IPS-NIHi7 (cell line): ENCODE measurements at regions not wholly inside any gene's neighbourhood (a gene's known extent, or its start where the extent isn't known, plus 50 kb on each side); places are given as distances from the start of the nearest gene placed in this dataset.

Experiments used
- DNase-seq: peaks from one replicate; pipeline ENCODE4 v3.0.0; 2012; ENCODE audit warnings: mixed read lengths; ENCODE audit errors: extremely low spot score

- no peak for DNase-seq
These were observed 549.9 kb downstream of the PTPRU start for GRCh38 chr1:29786195-29786594.

GRCh38 chr1:29785554-29785953, 549.2 kb downstream of the PTPRU start:
- DNase-seq, result no peak

- no peak for DNase-seq
These were observed 548.8 kb downstream of the PTPRU start for GRCh38 chr1:29785137-29785527.

GRCh38 chr1:29784276-29785136, 548.2 kb downstream of the PTPRU start:
- DNase-seq, result no peak

- no peak for DNase-seq
These were observed 547.4 kb downstream of the PTPRU start for GRCh38 chr1:29783508-29784275.

GRCh38 chr1:29782846-29783507, 546.7 kb downstream of the PTPRU start:
- DNase-seq, result no peak

GRCh38 chr1:29779146-29779545, 542.8 kb downstream of the PTPRU start:
- no peak for DNase-seq

- no peak for DNase-seq
These were observed 541.2 kb downstream of the PTPRU start for GRCh38 chr1:29777522-29777921.

- no peak for DNase-seq
These were observed 538.0 kb downstream of the PTPRU start for GRCh38 chr1:29774355-29774754.

- no peak for DNase-seq
These were observed 536.3 kb downstream of the PTPRU start for GRCh38 chr1:29772584-29773100.

- DNase-seq, result no peak
These were observed 531.6 kb downstream of the PTPRU start for GRCh38 chr1:29767769-29768425.

GRCh38 chr1:29767088-29767685, 530.9 kb downstream of the PTPRU start:
- no peak for DNase-seq

- DNase-seq, result no peak
These were observed 526.3 kb downstream of the PTPRU start for GRCh38 chr1:29762635-29763034.

- DNase-seq, result no peak
These were observed 525.0 kb downstream of the PTPRU start for GRCh38 chr1:29761159-29761928.

GRCh38 chr1:29760067-29760564, 523.8 kb downstream of the PTPRU start:
- no peak for DNase-seq

GRCh38 chr1:29758781-29759499, 522.6 kb downstream of the PTPRU start:
- no peak for DNase-seq

GRCh38 chr1:29757866-29758780, 521.8 kb downstream of the PTPRU start:
- no peak for DNase-seq

GRCh38 chr1:29756901-29757725, 520.8 kb downstream of the PTPRU start:
- no peak for DNase-seq
